OCI-LY1 (cell line): ENCODE measurements at regions not wholly inside any gene's neighbourhood (a gene's known extent, or its start where the extent isn't known, plus 50 kb on each side); places are given as distances from the start of the nearest gene placed in this dataset.

Source experiments
- CTCF ChIP-seq: fragments of 200-600 bp; sonication (generic), shearing (Covaris generic); IDR thresholded peaks from 2 replicates; pipeline ENCODE4 v1.5.1; 2017; ENCODE audit warnings: mild to moderate bottlenecking, antibody characterized with exemption, low read length, moderate library complexity, mixed read lengths
- EZH2 ChIP-seq: fragments of 200-600 bp; sonication (generic), shearing (Covaris generic); IDR thresholded peaks from 2 replicates; pipeline ENCODE4 v1.8.0; 2017; ENCODE audit warnings: borderline replicate concordance, mixed run types, mild to moderate bottlenecking, antibody characterized with exemption, low read length, moderate library complexity, mixed read lengths

DNA sequence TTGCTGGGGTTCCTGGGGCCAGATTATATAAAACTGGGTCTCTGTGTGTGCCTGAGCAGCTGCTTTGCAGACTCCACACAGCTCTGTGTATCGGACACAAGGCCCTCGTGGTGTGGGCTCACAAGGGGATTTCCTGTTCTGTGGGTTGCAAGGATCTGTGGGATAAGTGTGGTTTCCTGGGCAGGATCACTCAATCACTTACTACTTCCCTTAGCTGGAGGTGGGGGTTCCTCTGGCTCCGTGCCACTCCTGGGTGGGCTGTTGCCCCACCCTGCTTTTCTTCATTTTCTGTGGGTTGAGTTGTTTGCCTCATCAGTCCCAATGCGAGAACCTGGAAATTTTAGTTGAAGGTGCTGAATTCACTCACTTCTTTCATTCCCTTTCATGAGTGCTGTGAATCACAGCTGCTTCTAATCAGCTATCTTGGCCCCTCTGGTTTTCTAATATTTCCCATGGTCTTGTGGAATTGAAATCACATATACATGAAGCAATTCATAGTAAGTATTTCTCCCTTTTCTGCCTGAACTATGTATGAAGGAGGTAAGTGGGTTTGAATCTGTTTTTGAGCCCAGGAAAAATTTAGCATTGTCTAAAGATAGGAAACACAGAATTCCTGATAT, 196.3 kb downstream of the DCDC2C start:
- TF ChIP-seq CTCF, result no peak
- TF ChIP-seq EZH2, result no peak
